GM04503 (cell line): ENCODE measurements at regions not wholly inside any gene's neighbourhood (a gene's known extent, or its start where the extent isn't known, plus 50 kb on each side); places are given as distances from the start of the nearest gene placed in this dataset.

Source experiments
- DNase-seq: peaks from one replicate; pipeline ENCODE4 v3.0.0-alpha.2; 2012; ENCODE audit warnings: low read depth

DNA sequence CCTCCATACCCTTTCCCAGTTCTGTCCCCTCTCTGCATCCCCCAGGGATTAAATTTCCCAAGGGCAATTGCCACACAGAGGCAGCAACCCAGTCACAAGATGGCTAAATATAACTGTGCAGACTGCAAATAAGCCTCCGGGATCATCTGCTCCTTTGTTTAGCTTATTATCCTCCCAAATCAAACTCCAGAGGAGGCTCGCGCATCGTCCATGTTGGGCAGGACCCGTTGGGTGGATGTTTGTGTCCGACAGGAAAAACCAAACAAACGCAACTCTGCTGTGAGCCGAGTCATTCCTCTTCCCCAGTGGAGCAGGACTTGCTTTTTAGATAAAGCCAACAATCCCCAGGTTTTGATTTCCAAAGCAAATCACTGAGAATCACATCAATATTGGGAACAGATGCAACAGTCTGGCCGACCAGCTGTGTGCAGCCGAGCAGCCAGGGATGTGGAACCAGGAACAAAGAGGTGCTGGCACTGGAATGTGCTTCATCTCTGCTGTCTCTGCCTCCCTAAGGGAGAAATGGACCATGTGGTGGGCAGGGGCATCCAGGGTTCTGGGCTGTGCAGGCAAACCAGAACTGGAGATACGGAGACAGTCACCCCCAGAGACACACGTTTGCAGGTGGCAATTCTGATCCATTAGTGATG lies 89.8 kb downstream of the PTTG1 start:
- DNase-seq = no peak
